GM21576 (cell line): ENCODE measurements at regions not wholly inside any gene's neighbourhood (a gene's known extent, or its start where the extent isn't known, plus 50 kb on each side); places are given as distances from the start of the nearest gene placed in this dataset.
"Not testable (repeated sequence)": the region's sequence is repeated elsewhere in the genome, so short reads cannot be mapped to it uniquely, and the experiment has no call there.

Experiments used
- ATAC-seq: cut with Tn5 transposase; IDR thresholded peaks from one replicate; pipeline ENCODE4 v1.9.1; 2021; ENCODE audit warnings: mild to moderate bottlenecking, moderate library complexity; ENCODE audit not compliant: unreplicated experiment

- no peak for ATAC-seq
Observed at GRCh38 chr18:46179306-46179705, 75.1 kb downstream of the HAUS1 start.

DNA sequence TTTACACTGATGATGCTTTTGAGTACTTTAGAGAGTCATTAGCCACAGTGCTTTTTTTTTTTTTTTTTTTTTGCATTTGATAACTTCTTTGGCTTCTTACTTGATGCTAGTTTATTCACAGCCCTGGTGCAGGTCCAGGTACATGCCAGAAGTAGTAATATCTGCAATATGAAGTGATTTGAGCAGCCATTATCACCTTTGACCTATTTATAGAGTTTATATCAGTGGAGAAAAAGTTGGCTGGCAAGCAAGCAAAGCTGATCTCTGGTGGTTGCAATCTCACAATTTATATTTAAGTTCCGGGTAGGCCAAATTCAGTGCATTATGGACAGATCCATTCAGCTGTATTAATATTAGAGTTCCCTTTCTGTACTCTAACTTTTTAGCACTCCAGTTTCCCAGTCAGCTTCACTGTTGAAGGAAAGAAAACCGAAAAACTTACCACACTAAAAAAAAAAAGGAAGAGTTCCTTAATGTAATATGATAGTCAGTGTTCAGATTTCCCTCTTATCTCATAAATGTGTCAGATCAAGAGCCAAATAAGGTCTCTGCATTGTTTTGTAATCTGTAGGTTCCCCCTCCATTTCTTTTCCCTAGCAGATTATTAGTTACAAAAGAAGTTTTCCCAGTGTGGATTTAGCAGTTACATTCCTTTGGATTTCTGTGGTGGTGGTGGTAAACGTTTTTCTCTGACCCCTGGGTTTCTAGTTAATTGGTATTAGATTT, 78.6 kb downstream of the HAUS1 start:
- ATAC-seq: no peak

DNA sequence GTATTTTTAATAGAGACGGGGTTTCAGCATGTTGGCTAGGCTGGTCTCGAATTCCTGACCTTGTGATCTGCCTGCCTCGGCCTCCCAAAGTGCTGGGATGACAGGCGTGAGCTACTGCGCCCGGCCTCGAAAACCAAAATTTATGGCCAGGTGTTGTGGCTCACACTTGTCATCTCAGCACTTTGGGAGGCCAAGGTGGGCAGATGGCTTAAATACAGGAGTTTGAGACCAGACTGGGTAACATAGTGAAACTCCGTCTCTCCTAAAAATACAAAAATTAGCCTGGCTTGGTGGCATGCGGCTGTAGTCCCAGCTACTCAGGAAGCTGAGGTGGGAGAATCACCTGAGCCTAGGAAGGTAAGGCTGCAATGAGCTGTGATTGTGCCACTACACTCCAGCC, 80.1 kb downstream of the HAUS1 start:
- not testable (repeated sequence) for ATAC-seq

GRCh38 chr18:46184727-46185126, 80.5 kb downstream of the HAUS1 start:
- no peak for ATAC-seq

GRCh38 chr18:46190667-46191066, 86.5 kb downstream of the HAUS1 start:
- ATAC-seq: no peak

DNA sequence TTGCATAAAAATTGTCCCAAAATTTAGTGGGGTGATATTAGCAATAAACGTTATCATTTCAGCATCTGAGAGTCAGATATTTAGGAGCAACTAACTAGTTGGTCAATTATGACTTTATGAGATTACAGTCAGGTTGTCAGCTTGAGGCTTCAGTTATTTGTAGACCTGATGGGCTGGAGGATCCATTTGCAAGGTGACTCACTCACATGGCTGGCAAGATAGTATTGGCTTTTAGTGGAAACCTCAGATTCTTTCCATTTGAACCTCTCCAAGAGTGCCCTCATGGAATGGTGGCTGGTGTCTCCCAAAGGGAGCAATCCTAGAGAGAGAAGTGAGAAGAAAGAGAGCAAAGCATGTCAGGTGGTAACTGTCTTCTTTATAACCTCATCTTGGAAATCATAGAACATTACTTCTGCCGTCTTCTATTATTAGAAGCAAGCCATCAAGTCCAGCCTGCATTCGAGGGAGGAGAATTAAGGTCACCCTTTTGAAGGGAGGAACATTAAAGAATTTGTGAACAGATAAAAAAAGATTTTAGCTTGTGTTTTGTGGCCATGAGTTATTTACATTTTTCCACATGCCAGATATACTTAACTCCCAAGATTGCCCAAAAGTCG, 92.5 kb downstream of the HAUS1 start:
- ATAC-seq: no peak

DNA sequence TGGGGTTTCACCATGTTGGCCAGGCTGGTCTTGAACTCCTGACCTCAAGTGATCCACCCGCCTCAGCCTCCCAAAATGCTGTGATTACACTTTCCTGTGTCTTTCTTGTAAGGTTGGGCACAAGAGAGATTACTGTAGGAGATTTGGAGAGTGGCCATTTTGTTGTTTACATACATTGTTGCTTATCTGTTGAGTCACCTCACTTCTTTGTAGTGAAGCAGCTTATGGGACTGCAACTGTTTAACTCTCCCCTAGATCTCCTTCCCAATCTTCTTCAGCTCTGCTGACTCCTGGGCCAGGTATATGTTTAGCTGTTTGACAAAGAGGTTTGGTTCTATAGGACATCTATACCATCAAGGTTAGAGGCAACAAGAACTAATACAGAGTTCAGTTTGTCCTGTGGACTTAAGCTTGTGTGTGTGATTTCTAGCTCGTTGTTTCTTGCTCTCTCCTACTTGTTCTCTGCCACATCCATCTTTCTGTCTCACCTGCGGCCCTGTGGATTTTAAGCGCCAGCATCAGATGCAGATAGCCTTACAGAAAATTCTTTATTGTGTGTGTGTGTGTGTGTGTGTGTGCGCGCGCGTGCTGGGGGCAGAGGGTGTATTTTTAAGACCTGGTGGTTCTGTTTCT, 95.4 kb downstream of the HAUS1 start:
- no peak for ATAC-seq

GRCh38 chr18:46200178-46201055, 96.2 kb downstream of the HAUS1 start:
- not testable (repeated sequence) for ATAC-seq

DNA sequence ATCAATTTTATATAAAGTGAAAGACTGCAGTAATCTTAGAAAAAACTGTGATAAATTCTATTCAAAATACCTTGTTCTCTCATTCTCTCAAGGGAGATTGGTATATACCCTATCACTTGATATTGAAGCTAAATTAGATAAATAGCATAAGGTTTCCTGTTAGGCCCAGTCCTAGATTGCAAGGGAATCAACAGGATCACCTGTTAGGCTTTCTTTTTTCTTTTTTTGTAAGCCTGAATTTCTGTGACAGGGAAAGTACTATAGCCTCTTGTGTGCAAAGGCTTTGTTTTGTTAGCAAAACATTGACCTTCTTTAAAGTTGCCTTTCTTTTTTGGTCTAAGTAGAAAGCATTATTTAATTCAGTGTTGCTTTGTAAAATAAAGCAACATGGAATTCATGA, 100.0 kb downstream of the HAUS1 start:
- ATAC-seq: no peak

DNA sequence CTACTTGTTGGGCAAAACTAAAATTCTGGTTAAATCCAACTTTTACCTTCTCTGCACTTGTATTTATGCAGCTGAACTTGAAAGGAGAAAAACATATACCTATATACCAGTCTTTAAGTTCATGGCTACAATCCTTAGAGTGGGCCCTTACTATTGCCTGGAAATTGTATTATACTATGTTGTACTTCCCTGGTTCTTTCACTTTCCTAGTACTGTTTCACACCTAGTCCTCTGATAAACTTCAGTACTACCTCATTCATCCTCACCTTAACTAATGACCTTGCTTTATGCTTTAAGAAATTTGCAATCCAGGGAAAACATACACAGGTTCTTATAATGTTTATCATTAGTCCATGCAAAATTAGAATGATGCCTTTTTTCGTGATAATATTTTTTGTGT, 103.8 kb downstream of the HAUS1 start:
- no peak for ATAC-seq

DNA sequence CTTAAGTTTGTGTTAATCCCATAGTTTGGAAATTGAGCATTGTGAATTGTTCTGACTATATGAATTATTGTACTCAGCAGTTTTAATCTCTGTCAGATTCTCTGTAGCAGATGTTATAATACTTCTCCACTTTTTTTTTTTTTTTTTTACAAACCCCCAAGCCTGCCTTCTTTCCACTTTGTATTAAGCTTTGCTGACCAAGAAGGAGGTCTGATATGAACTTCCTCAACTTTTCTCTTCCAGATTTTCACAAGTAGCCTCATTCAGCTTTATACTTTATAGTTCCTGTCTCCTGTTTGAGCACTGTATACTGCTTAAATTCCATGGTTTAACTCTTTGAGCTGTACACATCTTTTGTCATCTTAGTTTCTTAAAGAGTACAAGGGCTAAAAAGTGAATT, 105.0 kb downstream of the HAUS1 start:
- no peak for ATAC-seq

GRCh38 chr18:46211816-46212215, 107.6 kb downstream of the HAUS1 start:
- no peak for ATAC-seq

DNA sequence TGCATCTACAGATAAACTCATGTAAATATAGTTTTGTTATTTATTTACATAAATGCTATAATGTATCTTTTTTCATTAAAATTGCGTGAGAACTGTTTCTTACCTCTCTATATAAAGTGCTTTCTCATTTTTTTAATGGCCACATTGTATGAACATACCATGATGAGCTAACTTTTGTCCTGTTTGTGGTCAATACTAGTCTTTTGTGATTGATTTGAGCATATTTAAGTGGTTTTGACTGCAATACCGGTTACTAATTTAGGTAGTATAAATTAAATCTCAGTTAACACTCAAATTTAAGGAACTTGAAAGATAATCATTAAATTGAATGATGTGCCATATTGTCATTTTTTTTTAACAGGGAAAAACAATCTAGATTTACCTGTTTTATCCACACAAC, 108.2 kb downstream of the HAUS1 start:
- no peak for ATAC-seq

DNA sequence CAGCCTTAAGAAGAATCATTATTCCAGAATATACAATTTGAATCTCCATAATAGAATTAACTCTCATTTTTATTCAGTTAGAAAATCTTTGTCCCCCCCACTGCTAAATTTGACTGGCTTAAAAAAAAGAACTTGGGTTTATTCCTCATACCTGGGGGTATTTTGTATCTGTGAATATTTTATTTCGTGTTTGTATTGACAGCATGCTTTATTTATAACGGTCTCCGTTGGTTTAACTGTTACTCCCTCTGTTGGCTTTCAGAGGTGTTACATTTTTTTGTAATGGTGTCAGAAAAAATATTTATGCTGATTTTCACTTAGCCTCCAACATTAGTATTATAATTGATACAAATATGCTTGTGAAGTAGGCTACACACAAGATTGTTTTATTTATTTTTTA, 109.1 kb downstream of the HAUS1 start:
- ATAC-seq: no peak

- ATAC-seq: no peak
Observed at GRCh38 chr18:46214435-46214834, 110.2 kb downstream of the HAUS1 start.

DNA sequence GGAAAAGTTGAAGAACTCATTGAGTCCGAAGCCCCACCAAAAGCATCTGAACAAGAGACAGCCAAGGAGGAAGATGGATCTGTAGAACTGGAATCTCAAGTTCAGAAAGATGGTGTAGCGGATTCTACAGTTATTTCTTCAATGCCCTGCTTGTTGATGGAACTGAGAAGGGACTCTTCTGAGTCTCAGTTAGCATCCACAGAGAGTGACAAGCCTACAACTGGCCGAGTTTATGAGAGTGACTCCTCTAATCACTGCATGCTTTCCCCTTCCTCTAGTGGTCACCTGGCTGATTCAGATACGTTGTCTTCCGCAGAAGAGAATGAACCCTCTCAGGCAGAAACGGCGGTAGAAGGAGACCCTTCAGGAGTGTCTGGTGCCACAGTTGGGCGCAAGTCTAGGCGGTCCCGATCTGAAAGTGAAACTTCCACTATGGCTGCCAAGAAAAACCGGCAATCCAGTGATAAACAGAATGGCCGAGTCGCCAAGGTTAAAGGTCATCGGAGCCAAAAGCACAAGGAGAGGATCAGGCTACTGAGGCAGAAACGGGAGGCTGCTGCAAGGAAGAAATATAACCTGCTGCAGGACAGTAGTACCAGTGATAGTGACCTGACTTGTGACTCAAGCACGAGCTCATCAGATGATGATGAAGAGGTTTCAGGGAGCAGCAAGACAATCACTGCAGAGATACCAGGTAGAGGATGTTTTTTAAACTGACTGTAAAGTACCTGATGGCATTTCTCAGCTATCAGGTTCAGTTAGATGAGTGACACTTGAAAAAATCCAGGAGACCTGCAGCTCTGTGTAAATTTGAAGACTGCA, 111.9 kb downstream of the HAUS1 start:
- no peak for ATAC-seq

DNA sequence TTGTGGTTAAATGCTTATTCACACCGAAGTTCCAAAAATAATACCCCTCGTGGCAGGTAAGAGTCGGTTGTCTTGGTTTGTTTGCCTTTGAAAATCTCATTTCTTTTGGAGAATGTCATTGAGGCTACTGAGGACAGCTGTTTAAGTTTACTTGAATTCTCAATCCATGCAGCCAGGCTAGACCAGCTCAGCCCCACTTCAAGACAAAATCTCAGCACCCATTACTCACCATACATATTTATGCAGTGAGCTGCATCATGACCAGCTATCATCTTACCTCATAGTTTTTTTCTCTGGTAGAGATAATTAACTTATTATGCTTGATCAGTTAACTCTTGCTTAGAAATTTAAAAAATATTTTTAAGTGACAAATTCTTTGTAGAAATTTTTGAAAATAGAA, 115.9 kb downstream of the HAUS1 start:
- no peak for ATAC-seq

DNA sequence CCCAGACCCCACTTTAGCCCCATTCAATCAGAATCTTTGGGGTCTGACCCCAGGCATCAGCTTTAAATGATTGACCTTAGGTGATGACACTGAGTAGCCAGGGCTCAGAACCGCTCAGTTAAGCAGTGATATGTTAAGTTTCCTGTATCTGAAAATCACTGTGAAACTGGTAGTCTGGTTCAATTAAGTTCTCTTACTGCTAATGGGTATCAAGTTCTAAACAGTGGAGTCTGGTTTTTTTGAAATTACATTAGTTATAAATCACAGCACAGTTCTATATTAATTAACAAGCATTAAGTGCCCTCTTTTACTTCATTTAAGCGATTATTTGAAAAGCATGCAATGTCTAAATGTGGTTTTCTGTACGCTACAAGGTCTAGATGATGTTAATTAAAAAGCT, 117.9 kb downstream of the HAUS1 start:
- ATAC-seq: no peak

- ATAC-seq: no peak
Observed at GRCh38 chr18:46222710-46223360, 118.7 kb downstream of the HAUS1 start.

DNA sequence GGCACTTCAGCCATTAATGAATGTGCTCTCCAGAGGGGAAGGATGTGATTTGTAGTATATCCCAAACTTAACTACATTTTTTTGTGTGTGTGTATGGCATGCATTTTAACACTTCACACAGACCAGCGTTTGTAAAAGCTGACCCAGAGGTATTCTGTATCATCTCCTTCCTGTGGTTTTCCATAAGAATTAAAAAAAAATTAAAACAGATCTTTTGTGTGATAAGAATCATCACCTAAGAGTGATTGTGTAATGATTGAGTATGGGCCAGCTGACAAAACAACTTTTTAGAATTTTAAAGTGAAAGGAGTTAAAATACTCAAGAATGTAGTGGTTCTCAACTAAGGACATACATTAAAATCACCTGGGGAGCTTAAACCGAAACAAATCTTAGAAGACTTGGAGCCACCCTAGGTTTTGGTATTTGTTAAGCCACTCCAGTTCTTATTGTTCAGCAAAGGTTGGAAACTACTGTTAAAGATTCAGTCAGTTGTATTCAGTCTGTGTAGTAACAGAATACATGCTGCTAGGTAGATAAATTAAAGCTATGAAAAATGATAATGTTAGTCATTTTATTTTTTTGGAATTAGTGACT, 120.1 kb downstream of the HAUS1 start:
- no peak for ATAC-seq
